Panc1 (cell line): ENCODE measurements at regions not wholly inside any gene's neighbourhood (a gene's known extent, or its start where the extent isn't known, plus 50 kb on each side); places are given as distances from the start of the nearest gene placed in this dataset.

Source experiments
- ATAC-seq: fragments of 200-7000 bp; cut with Tn5 transposase; 2 replicates; pipeline ENCODE4 v1.9.1; 2020; ENCODE audit warnings: mild to moderate bottlenecking, moderate library complexity
- BruUV-seq: library from RNA; stranded (reverse); fragments of 400-500 nt; replicated peaks from 2 replicates; lab custom pipeline; 2021; lab: Mats Ljungman, UMichigan
- CTCF ChIA-PET: fragments of 300-600 bp; sonication (Branson Sonifier 250); formaldehyde crosslinking; loops from one replicate; lab custom pipeline; 2022; ENCODE audit warnings: antibody characterized with exemption; lab: Charles Lee
- POLR2A ChIA-PET: fragments of 300-600 bp; sonication (Branson Sonifier 250); formaldehyde crosslinking; loops from one replicate; lab custom pipeline; 2022; ENCODE audit warnings: antibody characterized with exemption; lab: Charles Lee
- DNase-seq: peaks from one replicate; pipeline ENCODE4 v3.0.0-alpha.2; 2010; ENCODE audit warnings: low read depth, low spot score
- H3K27ac ChIP-seq: 2 replicates; pipeline ENCODE4 v1.5.1; 2011; ENCODE audit warnings: mild to moderate bottlenecking, low read length, inconsistent platforms
- H3K27me3 ChIP-seq: fragments of 200-500 bp; sonication (Bioruptor generic); 2 replicates; pipeline ENCODE4 v1.6.0; 2014; ENCODE audit warnings: low read length, inconsistent platforms; ENCODE audit not compliant: control insufficient read depth, insufficient read depth
- H3K36me3 ChIP-seq: fragments of 200-500 bp; sonication (Bioruptor generic); 2 replicates; pipeline ENCODE4 v1.5.1; 2014; ENCODE audit warnings: inconsistent platforms, mild to moderate bottlenecking, low read length, moderate library complexity; ENCODE audit not compliant: control insufficient read depth, insufficient read depth
- H3K4me1 ChIP-seq: 2 replicates; pipeline ENCODE4 v1.5.1; 2011; ENCODE audit warnings: inconsistent platforms, mild to moderate bottlenecking, low read length, moderate library complexity; ENCODE audit not compliant: control insufficient read depth, insufficient read depth
- H3K4me3 ChIP-seq, 2 experiments: 2 replicates each; pipeline ENCODE4 v1.5.1; 2011 to 2012; ENCODE audit warnings: low read depth in 2 of 2, low read length in 2 of 2, mild to moderate bottlenecking in 2 of 2, inconsistent platforms in 1 of 2, moderate library complexity in 1 of 2
- H3K9me3 ChIP-seq: fragments of 200-500 bp; sonication (Bioruptor generic); 2 replicates; pipeline ENCODE4 v1.5.1; 2014; ENCODE audit warnings: low read depth, mild to moderate bottlenecking, inconsistent platforms, low read length, moderate library complexity; ENCODE audit not compliant: control insufficient read depth, insufficient read depth
- POLR2AphosphoS5 ChIP-seq: IDR thresholded peaks from 2 replicates; pipeline ENCODE4 v1.6.1; 2012; ENCODE audit warnings: mild to moderate bottlenecking, low read depth, low read length, moderate library complexity
- REST ChIP-seq, 2 experiments: IDR thresholded peaks; 2 replicates each; pipeline ENCODE4 v1.6.1; 2011 to 2012; ENCODE audit warnings: low read depth in 2 of 2, control low read depth in 1 of 2, low read length in 1 of 2, mild to moderate bottlenecking in 1 of 2, moderate library complexity in 1 of 2; ENCODE audit not compliant: insufficient read depth in 1 of 2
- SIN3A ChIP-seq: IDR thresholded peaks from 2 replicates; pipeline ENCODE4 v1.6.1; 2012; ENCODE audit warnings: low read depth, mild to moderate bottlenecking, low read length, moderate library complexity, borderline replicate concordance; ENCODE audit not compliant: insufficient read depth
- TCF7L2 ChIP-seq: IDR thresholded peaks from 2 replicates; pipeline ENCODE4 v1.6.1; 2011; ENCODE audit warnings: mild to moderate bottlenecking, low read depth, low read length, inconsistent platforms
- in situ Hi-C: cut with HindIII; loops from 2 replicates; pipeline ENCODE4 v1.10.0; 2016; ENCODE audit warnings: low sequenced_read_pairs, low pct_unique_long_range_greater_than_20kb
- intact Hi-C: fragments of 100-400 bp; cut with micrococcal nuclease; formaldehyde crosslinking; loops from one replicate; pipeline ENCODE4 v1.10.0; 2022; ENCODE audit not compliant: unreplicated experiment
- TF ChIP-seq, protein P1 (sequence below): fragments of 450-650 bp; IDR thresholded peaks from 2 replicates; pipeline ENCODE4 v1.5.1; 2017; ENCODE audit warnings: mild to moderate bottlenecking

GRCh38 chr3:154775821-154776548 lies 304.1 kb upstream of the MME start:
- in situ Hi-C loops: no loop called here
- Histone ChIP-seq H3K36me3 (no peaks in the 10 kb centered on the region), H3K27ac (no peak overlapping the region), H3K9me3 (no peaks in the 10 kb centered on the region), H3K4me3 (no peak overlapping the region), H3K27me3 (no peaks in the 10 kb centered on the region), H3K4me1 (no peaks in the 10 kb centered on the region)
- intact Hi-C loops: no loop called here
- no peak for TF ChIP-seq TCF7L2
- CTCF ChIA-PET: interaction anchor here (0.6 kb wide), 1 partner anchor 15 kb away, joined by 7 read pairs; no protein-coding TSS in a partner anchor
- ATAC-seq (no peak), DNase-seq (no peak)
- POLR2A ChIA-PET: no interaction called here
- no TSS peak for BruUV-seq

- no peak for DNase-seq
- CTCF ChIA-PET: no interaction called here
Measured at GRCh38 chr3:154766765-154767503, 313.2 kb upstream of the MME start.

DNA sequence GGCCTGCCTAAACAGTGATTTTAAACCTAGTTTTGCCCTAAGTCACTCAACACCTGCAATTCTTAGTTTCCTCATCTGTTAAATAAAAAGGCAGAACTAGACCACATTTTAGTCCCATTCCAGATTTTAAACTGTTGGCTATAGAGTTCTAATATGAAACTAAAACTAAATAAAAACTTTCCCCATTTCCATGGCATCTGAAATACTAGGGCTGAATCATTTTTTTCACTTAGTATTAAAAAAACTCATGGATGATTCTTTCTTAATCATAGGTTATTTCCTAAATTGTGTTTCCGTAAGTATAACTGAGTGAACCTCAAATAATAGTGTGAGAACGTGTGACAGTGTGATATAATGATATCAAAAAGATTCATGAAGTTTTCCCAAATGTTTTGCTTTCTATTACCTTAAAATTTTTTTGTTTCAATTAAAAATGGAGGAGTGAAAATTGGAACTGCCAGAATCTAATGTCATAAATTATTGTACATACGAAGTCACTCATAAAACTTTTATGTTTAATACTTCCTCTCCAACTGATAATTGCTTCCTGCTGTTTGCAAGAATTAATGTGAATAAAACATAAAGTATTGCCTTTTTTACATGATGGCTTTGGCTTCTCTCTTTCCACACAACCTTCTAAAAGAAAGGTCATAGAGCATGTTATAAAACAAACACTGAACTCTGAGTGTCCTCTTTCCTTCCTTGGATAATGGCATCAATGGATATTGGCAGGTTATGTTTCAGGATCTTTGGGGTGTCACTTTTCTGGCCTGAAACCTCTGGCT lies 315.1 kb upstream of the MME start:
- in situ Hi-C loops: no loop called here
- no peaks in the 10 kb centered on the region for H3K4me1 ChIP-seq
- no peaks in the 10 kb centered on the region for H3K36me3 ChIP-seq
- no peak for ATAC-seq
- TF ChIP-seq, protein P1, sequence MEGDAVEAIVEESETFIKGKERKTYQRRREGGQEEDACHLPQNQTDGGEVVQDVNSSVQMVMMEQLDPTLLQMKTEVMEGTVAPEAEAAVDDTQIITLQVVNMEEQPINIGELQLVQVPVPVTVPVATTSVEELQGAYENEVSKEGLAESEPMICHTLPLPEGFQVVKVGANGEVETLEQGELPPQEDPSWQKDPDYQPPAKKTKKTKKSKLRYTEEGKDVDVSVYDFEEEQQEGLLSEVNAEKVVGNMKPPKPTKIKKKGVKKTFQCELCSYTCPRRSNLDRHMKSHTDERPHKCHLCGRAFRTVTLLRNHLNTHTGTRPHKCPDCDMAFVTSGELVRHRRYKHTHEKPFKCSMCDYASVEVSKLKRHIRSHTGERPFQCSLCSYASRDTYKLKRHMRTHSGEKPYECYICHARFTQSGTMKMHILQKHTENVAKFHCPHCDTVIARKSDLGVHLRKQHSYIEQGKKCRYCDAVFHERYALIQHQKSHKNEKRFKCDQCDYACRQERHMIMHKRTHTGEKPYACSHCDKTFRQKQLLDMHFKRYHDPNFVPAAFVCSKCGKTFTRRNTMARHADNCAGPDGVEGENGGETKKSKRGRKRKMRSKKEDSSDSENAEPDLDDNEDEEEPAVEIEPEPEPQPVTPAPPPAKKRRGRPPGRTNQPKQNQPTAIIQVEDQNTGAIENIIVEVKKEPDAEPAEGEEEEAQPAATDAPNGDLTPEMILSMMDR: no peak
- TF ChIP-seq TCF7L2: no peak
- no peak for TF ChIP-seq REST (IDR thresholded peaks at IDR 0.05; ENCODE audit: insufficient read depth in 1 of 2, low read depth in 2 of 2, low read length in 1 of 2)
- no peak for TF ChIP-seq POLR2AphosphoS5
- TF ChIP-seq SIN3A: no peak
- ChIA-PET POLR2A (no interaction called here), CTCF (no interaction called here)
- BruUV-seq: no TSS peak
- no peak overlapping the region for H3K4me3 ChIP-seq
- no peak for DNase-seq
- no peak overlapping the region for H3K27ac ChIP-seq
- intact Hi-C loops: no loop called here
- no peaks in the 10 kb centered on the region for H3K9me3 ChIP-seq
- H3K27me3 ChIP-seq: no peaks in the 10 kb centered on the region

More at GRCh38 chr3:154766765-154767503, 313.2 kb upstream of the MME start:
- intact Hi-C loops (no loop called here), in situ Hi-C loops (no loop called here)
- Histone ChIP-seq H3K4me1 (no peaks in the 10 kb centered on the region), H3K27ac (no peak overlapping the region), H3K27me3 (no peaks in the 10 kb centered on the region), H3K9me3 (no peaks in the 10 kb centered on the region), H3K36me3 (no peaks in the 10 kb centered on the region), H3K4me3 (no peak overlapping the region)
- BruUV-seq: no TSS peak
- POLR2A ChIA-PET: no interaction called here
- ATAC-seq: no peak
- TF ChIP-seq, protein P1: no peak
- TF ChIP-seq POLR2AphosphoS5: no peak
- TF ChIP-seq SIN3A: no peak
